HG02623 (cell line): ENCODE measurements at regions not wholly inside any gene's neighbourhood (a gene's known extent, or its start where the extent isn't known, plus 50 kb on each side); places are given as distances from the start of the nearest gene placed in this dataset.
"Not testable (repeated sequence)": the region's sequence is repeated elsewhere in the genome, so short reads cannot be mapped to it uniquely, and the experiment has no call there.

Experiments
- ATAC-seq: cut with Tn5 transposase; IDR thresholded peaks from one replicate; pipeline ENCODE4 v1.9.1; 2021; ENCODE audit warnings: moderate library complexity; ENCODE audit not compliant: unreplicated experiment

DNA sequence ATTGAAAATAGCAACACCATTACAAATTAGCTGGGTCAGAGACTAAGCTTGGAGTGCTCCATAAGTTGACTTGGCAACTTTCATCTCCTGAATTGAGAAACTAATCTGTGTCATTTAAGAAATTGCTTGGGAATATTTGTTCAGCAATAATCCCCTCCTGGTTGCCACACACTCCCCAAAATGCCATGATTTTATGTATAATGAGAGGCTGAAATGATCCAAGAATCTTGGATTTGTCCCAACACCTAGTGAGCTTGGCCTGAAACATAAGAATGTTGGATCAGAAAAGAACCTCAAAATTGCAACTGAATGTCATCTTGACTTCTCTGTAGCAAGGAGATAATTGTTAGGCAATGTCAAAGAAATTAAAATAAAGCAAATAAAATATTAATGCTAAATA lies 805.9 kb upstream of the ADAMTS5 start:
- ATAC-seq = no peak

DNA sequence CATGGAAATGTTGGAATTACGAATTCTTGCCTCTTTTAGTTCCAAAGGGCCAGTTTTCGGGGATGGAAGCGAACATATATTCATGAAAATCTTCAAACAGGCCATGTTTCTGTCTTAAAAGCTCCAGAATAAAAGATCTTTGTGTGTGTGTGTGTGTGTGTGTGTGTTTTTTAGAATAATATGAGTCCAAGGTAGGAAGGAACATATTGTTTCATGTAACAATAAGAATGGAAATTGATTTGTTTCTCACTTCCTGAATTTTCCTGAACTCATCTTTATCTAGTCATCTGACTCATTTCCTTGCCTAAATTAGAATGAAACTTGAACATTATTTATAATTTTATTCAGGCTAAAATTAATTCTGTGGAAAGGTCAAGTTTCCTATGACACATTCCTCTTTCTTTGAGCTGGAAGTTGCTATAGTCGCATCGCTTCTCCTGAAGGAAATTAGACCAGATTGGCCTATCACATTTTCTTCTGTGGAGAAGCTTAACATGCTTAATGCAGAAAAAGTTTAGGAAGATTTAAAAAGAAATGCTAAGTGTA lies 805.1 kb upstream of the ADAMTS5 start:
- no peak for ATAC-seq

- no peak for ATAC-seq
These were observed 802.9 kb upstream of the ADAMTS5 start for GRCh38 chr21:27769763-27770162.

DNA sequence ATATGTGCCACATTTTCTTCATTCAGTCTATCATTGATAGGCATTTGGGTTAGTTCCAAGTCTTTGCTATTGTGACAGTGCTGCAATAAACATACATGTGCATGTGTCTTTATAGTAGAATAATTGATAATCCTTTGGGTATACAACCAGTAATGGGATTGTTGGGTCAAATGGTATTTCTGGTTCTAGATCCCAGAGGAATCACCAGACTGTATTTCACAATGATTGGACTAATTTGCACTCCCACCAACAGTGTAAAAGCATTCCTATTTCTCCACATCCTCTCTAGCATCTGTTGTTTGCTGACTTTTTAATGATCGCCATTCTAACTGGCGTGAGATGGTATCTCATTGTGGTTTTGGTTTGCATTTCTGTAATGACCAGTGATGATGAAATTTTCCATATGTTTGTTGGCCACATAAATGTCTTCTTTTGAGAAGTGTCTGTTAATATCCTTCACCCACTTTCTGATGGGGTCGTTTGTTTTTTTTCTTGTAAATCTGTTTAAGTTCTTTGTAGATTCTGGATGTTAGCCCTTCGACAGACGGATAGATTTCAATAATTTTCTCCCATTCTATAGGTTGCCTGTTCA lies 801.3 kb upstream of the ADAMTS5 start:
- not testable (repeated sequence) for ATAC-seq

DNA sequence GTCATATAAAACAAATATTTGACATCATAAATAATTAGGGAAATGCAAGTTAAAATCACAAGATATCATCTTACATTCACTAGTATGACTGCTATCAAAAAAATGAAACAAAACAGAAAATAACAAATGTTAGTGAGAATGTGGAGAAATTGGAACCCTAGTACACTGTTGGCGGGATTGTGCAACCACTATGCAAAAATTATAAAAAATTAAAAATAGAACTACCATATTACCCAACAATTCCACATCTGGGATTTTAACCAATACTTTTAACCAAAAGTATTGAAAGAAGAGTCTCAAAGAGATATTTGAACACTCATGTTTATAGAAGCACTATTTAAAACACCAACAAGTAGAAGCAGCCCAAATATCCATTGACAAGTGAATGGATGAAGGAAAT lies 797.2 kb upstream of the ADAMTS5 start:
- ATAC-seq = no peak

- no peak for ATAC-seq
These were observed 794.7 kb upstream of the ADAMTS5 start for GRCh38 chr21:27761623-27762022.

DNA sequence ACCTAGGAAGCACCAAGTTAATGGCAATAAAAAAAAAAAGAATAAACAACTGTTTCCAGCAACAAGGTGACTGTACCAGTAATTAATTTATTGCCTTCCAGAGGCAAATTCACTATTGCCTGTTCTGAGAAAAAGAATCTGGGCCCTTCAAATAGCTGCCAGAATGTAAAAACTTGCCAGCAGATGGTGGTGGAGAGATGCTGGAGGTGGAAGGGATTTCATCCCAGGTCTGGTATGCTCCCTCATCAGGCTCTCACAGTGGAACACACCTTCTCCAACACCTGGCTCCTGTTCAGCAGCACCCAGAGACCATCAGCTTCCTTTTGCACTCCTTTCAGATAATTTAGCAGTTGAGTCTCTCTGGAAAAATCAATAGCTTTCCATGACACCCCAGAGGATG lies 792.9 kb upstream of the ADAMTS5 start:
- no peak for ATAC-seq

GRCh38 chr21:27759091-27759659 lies 792.3 kb upstream of the ADAMTS5 start:
- no peak for ATAC-seq

DNA sequence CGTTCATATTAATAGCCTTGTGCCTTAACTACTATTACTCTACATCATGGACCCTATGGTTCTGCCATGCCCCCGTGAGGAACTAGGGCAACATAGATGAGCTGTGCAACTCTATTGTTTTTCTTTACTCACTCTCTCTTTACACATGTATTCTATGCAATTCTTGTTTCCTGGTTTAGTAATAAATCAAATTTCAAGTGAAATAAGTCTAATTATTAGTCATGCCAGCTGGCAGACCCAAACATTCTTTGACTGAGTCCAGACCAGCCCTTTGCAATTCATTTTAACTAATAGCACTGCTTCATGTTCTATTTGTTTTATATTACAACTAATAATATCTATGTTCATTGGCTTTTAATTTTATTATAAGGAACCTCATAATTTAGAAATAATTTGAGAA lies 789.3 kb upstream of the ADAMTS5 start:
- no peak for ATAC-seq

DNA sequence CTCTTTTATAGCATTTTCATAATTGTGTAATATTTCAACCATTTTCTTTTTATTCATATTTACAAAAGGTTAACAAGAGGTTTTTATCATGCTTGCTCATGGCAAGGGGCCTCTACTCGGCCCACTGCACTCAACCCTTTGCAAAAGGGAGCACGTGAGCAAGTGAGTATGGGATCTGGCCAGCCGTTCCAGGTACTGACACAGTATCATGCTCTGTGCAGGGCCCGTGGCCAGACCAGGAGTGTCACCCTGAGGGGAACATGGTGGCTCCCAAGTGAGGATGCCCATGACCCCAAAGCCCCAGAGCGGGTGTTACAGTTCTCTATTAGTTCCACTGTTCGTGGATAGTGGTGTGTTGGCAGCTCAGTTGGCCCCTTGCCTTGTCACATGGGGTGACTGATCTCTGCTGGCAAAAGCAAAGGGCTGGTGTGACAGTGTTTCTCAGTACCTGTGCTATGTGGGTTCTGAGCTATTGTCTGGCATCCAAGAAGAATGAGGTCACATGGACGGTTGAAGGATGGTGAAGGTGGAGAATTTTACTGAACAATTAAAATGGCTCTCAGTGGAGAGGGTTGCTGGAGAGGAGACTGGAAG lies 777.2 kb upstream of the ADAMTS5 start:
- no peak for ATAC-seq

- no peak for ATAC-seq
These were observed 774.8 kb upstream of the ADAMTS5 start for GRCh38 chr21:27741736-27742135.

- no peak for ATAC-seq
These were observed 773.2 kb upstream of the ADAMTS5 start for GRCh38 chr21:27740084-27740483.

DNA sequence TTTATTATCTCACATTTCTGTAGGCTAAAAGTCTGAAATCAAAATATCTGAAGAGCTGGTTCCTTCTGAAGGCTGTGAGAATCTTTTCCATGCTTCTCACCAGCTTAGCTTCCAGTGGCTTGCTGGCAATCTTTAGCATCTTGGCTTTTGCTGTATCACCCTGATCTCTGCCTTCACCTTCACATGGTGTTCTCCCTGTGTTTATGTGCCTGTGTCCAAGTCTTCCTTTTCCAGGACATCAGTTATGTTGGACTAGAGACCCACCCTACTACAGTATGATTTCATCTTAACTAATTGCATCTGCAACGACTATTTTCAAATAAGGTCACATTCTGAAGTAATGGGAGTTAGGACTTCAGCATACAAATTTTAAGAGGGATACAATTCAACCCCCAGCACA lies 772.3 kb upstream of the ADAMTS5 start:
- no peak for ATAC-seq

DNA sequence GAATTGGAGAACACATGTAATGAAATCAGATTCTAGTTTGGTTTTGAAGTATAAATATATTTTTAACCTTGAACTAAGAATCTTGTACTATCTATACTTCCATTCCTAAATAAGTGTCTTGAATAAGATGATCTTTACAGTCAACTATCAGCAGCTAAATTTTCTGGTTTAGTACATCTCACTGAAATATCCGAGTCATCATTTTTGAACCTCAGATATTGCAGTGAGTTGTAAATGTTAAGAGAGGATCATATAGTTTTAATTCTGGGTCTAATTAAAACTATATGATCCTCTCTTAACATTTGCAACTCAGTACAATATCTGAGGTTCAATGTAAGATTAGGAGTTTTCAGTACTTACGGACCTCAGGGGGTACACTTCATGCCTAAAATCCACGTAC lies 768.8 kb upstream of the ADAMTS5 start:
- no peak for ATAC-seq

- ATAC-seq = no peak
These were observed 767.3 kb upstream of the ADAMTS5 start for GRCh38 chr21:27734146-27734545.

DNA sequence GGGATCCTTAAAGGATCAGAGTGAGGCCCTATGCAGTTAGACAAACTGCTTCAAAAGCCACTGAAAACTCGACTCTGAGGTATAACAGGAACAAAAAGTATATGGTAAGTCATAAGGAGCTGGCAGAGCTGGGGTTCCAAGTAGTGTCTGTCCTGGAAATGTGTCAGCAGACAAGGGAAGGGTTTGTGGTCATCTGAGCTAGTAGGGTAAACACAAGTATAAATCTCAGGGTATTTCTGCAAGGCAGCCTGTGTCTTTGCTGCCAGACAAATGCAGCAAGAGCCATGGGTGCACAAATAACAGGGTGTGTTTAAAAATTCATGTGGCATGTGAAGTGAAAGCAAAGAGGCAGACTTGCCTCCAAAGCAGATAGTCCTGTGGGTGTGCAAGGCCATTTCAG lies 759.0 kb upstream of the ADAMTS5 start:
- ATAC-seq = no peak

GRCh38 chr21:27722095-27722494 lies 755.2 kb upstream of the ADAMTS5 start:
- no peak for ATAC-seq

DNA sequence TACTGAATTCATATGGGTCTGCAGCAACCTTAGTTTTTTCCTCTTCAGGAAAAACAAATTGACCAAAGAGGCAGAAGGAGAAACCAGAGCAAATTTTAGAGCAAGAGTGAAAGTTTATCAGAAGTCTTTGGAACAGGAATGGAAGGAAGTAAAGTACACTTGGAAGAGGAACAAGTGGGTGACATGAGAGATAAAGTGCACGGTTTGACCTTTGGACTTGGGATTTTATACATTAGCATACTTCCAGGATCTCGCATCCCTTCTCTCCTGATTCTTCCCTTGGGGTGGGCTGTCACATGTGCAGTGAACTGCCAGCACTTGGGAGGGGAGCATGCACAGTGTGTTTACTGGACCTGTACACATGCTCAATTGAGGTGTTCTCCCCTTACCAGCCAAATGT lies 754.8 kb upstream of the ADAMTS5 start:
- no peak for ATAC-seq

DNA sequence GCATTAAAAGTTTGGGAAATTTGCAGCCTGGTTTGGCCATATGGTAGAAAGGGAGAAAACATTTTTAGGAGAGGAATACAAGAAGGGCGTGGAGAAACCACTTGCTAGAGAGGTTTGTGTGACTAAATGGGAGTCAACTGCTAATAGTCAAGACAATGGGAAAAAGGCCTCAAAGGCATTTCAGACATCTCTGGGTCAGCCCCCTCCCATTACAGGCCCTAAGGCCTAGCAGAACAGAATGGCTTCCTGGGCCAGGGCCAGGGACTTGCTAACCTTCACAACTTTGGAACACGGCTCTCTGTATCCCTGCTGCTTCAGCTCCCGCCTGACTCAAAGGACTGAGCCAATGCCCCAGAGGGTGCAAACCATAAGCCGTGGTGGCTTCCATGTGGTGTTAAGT lies 752.3 kb upstream of the ADAMTS5 start:
- ATAC-seq = no peak

DNA sequence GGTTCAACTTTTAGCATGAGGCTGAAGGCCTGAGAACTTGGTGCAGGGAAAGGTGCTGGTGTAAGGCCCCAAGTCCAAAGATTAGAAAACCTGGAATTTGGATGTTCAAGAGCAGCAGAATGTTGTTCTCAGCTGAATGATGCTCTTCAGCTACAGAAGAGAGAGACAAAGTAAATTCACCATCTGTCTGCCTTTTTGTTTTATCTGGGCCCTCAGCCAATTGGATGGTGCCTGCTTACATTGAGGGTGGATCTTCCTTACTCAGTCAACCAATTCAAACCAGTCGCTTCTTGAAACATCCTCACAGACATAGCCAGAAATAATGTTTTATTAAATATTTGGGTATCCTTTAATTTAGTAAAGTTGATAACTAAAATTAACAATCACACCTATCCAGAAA lies 748.2 kb upstream of the ADAMTS5 start:
- no peak for ATAC-seq

DNA sequence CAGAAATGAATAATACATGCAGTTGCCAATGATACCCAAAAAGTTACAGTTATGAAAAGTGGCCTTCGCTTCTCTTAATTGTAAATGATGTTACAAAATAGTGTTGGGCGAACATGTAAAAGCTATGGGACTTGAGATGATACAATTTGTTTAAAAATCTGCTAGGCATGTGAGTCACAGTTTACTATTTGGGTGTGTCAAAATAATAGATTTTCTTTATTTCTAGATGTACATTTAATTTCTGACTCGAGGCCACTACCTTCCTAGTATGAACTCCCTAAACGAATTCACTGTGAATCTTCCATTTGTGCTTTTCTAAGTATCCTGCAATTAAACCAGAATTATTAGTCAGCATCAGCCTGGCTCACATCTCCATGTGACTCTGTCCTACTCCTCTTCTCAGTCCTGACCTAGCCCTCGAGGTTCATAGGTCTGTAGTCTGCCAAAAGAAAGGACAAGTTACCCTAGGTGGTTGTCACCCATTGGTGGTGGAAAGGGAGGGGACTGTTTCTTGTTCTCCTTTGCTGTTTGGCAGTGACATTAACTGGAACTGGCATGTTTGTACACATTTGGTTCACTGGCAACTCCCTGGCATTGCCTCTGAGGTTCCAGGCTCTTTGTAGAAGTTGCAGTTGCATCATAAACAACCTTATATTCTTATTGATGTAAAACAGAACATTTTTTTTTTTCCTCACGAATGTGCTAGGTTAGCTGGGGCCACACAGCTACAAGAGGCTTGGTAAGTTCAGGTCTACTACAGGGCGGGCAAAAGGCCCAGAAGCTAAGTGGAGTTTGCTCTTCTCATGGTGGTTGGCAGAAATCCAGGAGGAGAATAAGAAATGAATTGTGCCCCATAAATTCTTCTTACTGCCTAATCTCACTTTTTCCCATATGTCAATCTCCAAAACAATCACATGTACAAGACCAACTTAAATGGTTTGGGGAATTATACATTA lies 746.5 kb upstream of the ADAMTS5 start:
- ATAC-seq = no peak
